Ascending aorta (tissue), 2 donors: ENCODE measurements at regions not wholly inside any gene's neighbourhood (a gene's known extent, or its start where the extent isn't known, plus 50 kb on each side); places are given as distances from the start of the nearest gene placed in this dataset.

Experiments used
- DNase-seq, 2 donors: peaks; one replicate each; pipeline ENCODE4 v3.0.0-alpha.2; 2019; ENCODE audit warnings: low spot score in 2 of 2
- H3K27ac ChIP-seq, 2 donors: fragments of 200-600 bp; sonication (generic); one replicate each; pipeline ENCODE4 v1.5.1; 2016 to 2017; ENCODE audit warnings: mild to moderate bottlenecking in 1 of 2
- H3K27me3 ChIP-seq: fragments of 200-600 bp; sonication (generic); one replicate; pipeline ENCODE4 v1.5.1; 2017
- H3K36me3 ChIP-seq, 2 donors: fragments of 200-600 bp; sonication (generic); one replicate each; pipeline ENCODE4 v1.5.1; 2016
- H3K4me1 ChIP-seq, 2 donors: fragments of 200-600 bp; sonication (generic); one replicate each; pipeline ENCODE4 v1.5.1; 2016 to 2017; ENCODE audit warnings: mild to moderate bottlenecking in 1 of 2
- H3K4me3 ChIP-seq, 2 donors: fragments of 200-600 bp; sonication (generic); one replicate each; pipeline ENCODE4 v1.5.1; 2016 to 2017; ENCODE audit warnings: mild to moderate bottlenecking in 1 of 2
- H3K9me3 ChIP-seq, 2 donors: fragments of 200-600 bp; sonication (generic); one replicate each; pipeline ENCODE4 v1.5.1; 2016
- CTCF ChIP-seq, 3 experiments: fragments of 200-600 bp in 2 of 3; fragments of 450-650 bp in 1 of 3; sonication (generic) in 2 of 3; IDR thresholded peaks; one replicate each; pipeline ENCODE4 v1.5.1; 2016 to 2019; ENCODE audit warnings: antibody characterized with exemption in 3 of 3, mild to moderate bottlenecking in 1 of 3, moderate library complexity in 1 of 3
- intact Hi-C: fragments of 100-400 bp; cut with DNase I; formaldehyde crosslinking; loops from one replicate; pipeline ENCODE4 v1.15.1; 2023

GRCh38 chr9:14031810-14032209 lies 282.1 kb downstream of the NFIB start:
- no peak for TF ChIP-seq CTCF (IDR thresholded peaks at IDR 0.05)
- no peak for DNase-seq
- Histone ChIP-seq H3K27me3 (no peaks in the 10 kb centered on the region), H3K9me3 (no peaks in the 10 kb centered on the region), H3K4me3 (peak overlapping the region in 1 of 2 donors; percentile 58), H3K36me3 (no peaks in the 10 kb centered on the region), H3K27ac (peak overlapping the region; percentile 80 to 84), H3K4me1 (peaks cover 6 to 23% of the 10 kb centered on the region in 2 donors)
- intact Hi-C loops, result loop anchor here (5.0 kb wide), 4 partner anchors 60 to 315 kb away; partner anchors contain the start of gene NFIB

DNA sequence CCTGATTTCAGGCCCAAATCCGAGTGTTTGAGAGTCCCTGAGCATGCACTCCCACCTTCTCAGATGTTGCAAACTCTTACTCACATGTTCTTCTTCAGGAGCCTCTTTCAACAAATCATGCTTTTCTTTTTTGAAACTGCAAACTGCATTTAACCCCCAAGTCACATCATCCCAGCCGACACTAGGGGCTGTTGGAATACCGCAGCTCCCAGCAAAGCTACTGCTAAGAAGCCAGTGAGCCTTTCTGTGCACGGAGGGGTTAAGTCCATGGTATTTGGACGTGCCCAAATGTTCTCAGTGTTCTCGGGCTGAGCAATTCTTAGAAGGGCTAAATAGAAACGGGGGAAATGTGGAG lies 282.9 kb downstream of the NFIB start:
- Histone ChIP-seq H3K4me1 (peaks cover 6 to 24% of the 10 kb centered on the region in 2 donors), H3K9me3 (no peaks in the 10 kb centered on the region), H3K36me3 (no peaks in the 10 kb centered on the region), H3K27ac (peak overlapping the region; percentile 80 to 84), H3K27me3 (no peaks in the 10 kb centered on the region), H3K4me3 (peak overlapping the region; percentile 39 to 58)
- peak in 1 of 2 donors; percentile 70 for DNase-seq
- TF ChIP-seq CTCF (IDR thresholded peaks at IDR 0.05), result no peak
- intact Hi-C loops, result loop anchor here (5.0 kb wide), 4 partner anchors 61 to 316 kb away; partner anchors contain the start of gene NFIB

DNA sequence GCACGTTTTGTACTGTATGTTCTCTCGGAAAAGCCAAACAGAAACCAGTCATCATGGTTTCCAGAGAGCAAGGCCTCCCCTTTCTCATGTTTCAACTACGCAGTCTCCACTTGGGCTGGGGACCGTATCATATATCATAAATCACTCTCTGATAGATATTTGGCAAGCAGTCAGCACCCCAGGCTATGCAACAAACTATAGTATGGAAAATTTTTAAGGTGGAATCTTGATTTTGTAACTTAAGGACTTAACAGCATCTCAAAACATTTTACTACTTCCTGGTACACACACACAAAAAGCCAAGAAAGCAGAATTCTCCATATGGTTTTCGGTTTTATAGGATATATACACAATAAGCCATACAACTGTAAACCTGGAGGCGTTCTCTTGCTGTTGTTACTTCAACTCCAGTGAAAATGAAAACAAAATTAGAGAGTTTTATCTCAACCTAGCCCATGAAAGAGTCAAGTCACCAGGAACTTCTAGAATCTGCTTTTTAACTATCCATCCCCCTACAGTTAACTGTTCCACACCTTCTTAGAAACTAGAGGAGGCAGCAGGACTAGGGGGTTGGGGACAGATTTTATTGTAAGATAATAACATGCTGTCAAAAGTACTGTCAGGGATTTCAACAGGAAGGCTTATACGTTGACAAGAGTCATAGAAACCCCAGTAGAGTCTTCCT lies 283.4 kb downstream of the NFIB start:
- Histone ChIP-seq H3K9me3 (no peaks in the 10 kb centered on the region), H3K4me3 (peak overlapping the region; percentile 39 to 58), H3K4me1 (peaks cover 6 to 24% of the 10 kb centered on the region in 2 donors), H3K27me3 (no peaks in the 10 kb centered on the region), H3K36me3 (no peaks in the 10 kb centered on the region), H3K27ac (peak overlapping the region; percentile 80 to 84)
- DNase-seq, result no peak
- intact Hi-C loops, result loop anchor here (5.0 kb wide), 4 partner anchors 62 to 317 kb away; partner anchors contain the start of gene NFIB
- TF ChIP-seq CTCF (IDR thresholded peaks at IDR 0.05), result no peak

- H3K27me3 ChIP-seq, result no peaks in the 10 kb centered on the region
- H3K4me1 ChIP-seq, result peaks cover 6 to 24% of the 10 kb centered on the region in 2 donors
- no peak for TF ChIP-seq CTCF (IDR thresholded peaks at IDR 0.05)
- no peaks in the 10 kb centered on the region for H3K9me3 ChIP-seq
- H3K4me3 ChIP-seq, result peak overlapping the region; percentile 39 to 58
- H3K27ac ChIP-seq, result peak overlapping the region; percentile 80 to 84
- H3K36me3 ChIP-seq, result no peaks in the 10 kb centered on the region
- intact Hi-C loops, result loop anchor here (5.0 kb wide), 4 partner anchors 62 to 317 kb away; partner anchors contain the start of gene NFIB
- no peak for DNase-seq
Measured at GRCh38 chr9:14029806-14030374, 284.1 kb downstream of the NFIB start.

DNA sequence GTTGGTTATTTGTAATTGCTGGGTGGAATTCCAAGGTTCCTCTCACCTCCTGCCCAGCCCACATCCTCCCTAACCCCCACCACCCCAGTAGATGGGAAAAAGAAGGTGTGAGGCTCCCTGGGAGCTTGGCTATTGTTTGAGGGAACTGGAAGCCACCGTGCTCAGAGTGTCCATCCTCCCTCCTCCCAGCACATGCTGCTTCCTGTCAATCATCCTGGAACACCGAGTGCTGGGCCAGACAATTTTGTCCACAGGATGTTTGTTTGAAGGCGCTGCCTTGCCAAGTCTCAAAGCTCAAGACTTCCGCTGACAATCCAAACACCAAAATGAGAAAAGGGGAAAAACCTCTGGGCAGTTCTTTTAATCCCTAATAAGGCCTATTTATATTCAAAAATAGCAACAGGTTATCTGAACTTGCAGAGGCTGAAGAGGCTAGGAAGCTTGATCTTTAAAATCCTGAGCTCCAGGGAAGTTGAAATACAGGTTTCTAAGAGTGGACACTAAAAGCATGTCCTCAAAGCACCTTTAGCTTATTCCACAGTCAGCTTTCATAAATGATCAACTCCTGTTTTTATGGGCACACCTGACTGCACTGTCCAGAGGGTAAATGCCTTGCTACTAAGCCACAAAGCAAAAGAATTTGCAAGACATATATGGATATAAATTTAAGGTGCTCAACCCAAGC lies 286.7 kb downstream of the NFIB start:
- TF ChIP-seq CTCF (IDR thresholded peaks at IDR 0.05), result no peak
- no peaks in the 10 kb centered on the region for H3K36me3 ChIP-seq
- no peak overlapping the region for H3K4me3 ChIP-seq
- peaks cover 5 to 23% of the 10 kb centered on the region in 2 donors for H3K4me1 ChIP-seq
- no peaks in the 10 kb centered on the region for H3K27me3 ChIP-seq
- DNase-seq, result peak; percentile 25 to 68
- peak overlapping the region; percentile 57 to 65 for H3K27ac ChIP-seq
- no peaks in the 10 kb centered on the region for H3K9me3 ChIP-seq
- intact Hi-C loops, result no loop called here
